Liver (tissue), 8 donors: ENCODE measurements at regions not wholly inside any gene's neighbourhood (a gene's known extent, or its start where the extent isn't known, plus 50 kb on each side); places are given as distances from the start of the nearest gene placed in this dataset.

Experiments
- DNase-seq: peaks from one replicate; pipeline ENCODE4 v3.0.0-alpha.2; 2017; ENCODE audit warnings: low spot score
- H3K27ac ChIP-seq, 2 donors: one replicate each; pipeline ENCODE4 v1.7.0; 2013; ENCODE audit warnings: inconsistent platforms in 2 of 2, low read length in 2 of 2, control low read depth in 1 of 2, low read depth in 1 of 2, mild to moderate bottlenecking in 1 of 2
- H3K27me3 ChIP-seq, 4 donors: one replicate each; pipeline versions ENCODE4 v1.6.1 to v1.7.0; 2013; ENCODE audit warnings: low read length in 3 of 4, inconsistent platforms in 1 of 4, mild to moderate bottlenecking in 1 of 4, moderate library complexity in 1 of 4; ENCODE audit not compliant: control insufficient read depth in 4 of 4, insufficient read depth in 4 of 4
- H3K36me3 ChIP-seq, 4 donors: one replicate each; pipeline versions ENCODE4 v1.6.1 to v1.7.0; 2013; ENCODE audit warnings: low read length in 3 of 4, mild to moderate bottlenecking in 3 of 4, low read depth in 1 of 4, moderate library complexity in 1 of 4; ENCODE audit not compliant: control insufficient read depth in 4 of 4, insufficient read depth in 3 of 4
- H3K4me1 ChIP-seq, 4 donors: one replicate each; pipeline versions ENCODE4 v1.6.1 to v1.7.0; 2013; ENCODE audit warnings: low read length in 3 of 4, mild to moderate bottlenecking in 3 of 4, moderate library complexity in 1 of 4; ENCODE audit not compliant: control insufficient read depth in 4 of 4, insufficient read depth in 4 of 4
- H3K4me3 ChIP-seq, 3 donors: one replicate each; pipeline versions ENCODE4 v1.6.1 to v1.7.0; 2013; ENCODE audit warnings: low read length in 3 of 3, control low read depth in 1 of 3, low read depth in 1 of 3, mild to moderate bottlenecking in 1 of 3
- H3K9ac ChIP-seq, 2 donors: one replicate each; pipeline ENCODE4 v1.7.0; 2013; ENCODE audit warnings: low read length in 2 of 2, mild to moderate bottlenecking in 2 of 2, moderate library complexity in 2 of 2, control low read depth in 1 of 2, low read depth in 1 of 2
- H3K9me3 ChIP-seq, 4 donors: one replicate each; pipeline versions ENCODE4 v1.6.1 to v1.7.0; 2013; ENCODE audit warnings: low read length in 3 of 4; ENCODE audit not compliant: control insufficient read depth in 4 of 4
- CTCF ChIP-seq: fragments of 150-350 bp; IDR thresholded peaks from 2 replicates; pipeline ENCODE4 v1.5.1; 2017; ENCODE audit warnings: improper control_type of control experiment, low read depth, low read length; ENCODE audit not compliant: missing input control
- EGR1 ChIP-seq, 2 donors: IDR thresholded peaks; 2 replicates each; pipeline ENCODE4 v1.6.1; 2016 to 2018; ENCODE audit warnings: antibody characterized with exemption in 2 of 2, low read depth in 2 of 2
- FOXA1 ChIP-seq: IDR thresholded peaks from 2 replicates; pipeline ENCODE4 v1.6.1; 2016; ENCODE audit warnings: antibody characterized with exemption
- FOXA2 ChIP-seq: IDR thresholded peaks from 2 replicates; pipeline ENCODE4 v1.6.1; 2016; ENCODE audit warnings: antibody characterized with exemption
- GABPA ChIP-seq, 2 donors: IDR thresholded peaks in 1 of 2; conservative IDR thresholded peaks in 1 of 2; 2 replicates each; pipeline ENCODE4 v1.6.1; 2016; ENCODE audit warnings: antibody characterized with exemption in 2 of 2, mild to moderate bottlenecking in 1 of 2, moderate library complexity in 1 of 2
- HNF4A ChIP-seq, 2 donors: conservative IDR thresholded peaks; 2 replicates each; pipeline ENCODE4 v1.6.1; 2016; ENCODE audit warnings: antibody characterized with exemption in 2 of 2, mild to moderate bottlenecking in 2 of 2
- HNF4G ChIP-seq: IDR thresholded peaks from 2 replicates; pipeline ENCODE4 v1.6.1; 2016; ENCODE audit warnings: antibody characterized with exemption
- JUND ChIP-seq, 2 donors: IDR thresholded peaks; 2 replicates each; pipeline ENCODE4 v1.6.1; 2016; ENCODE audit warnings: antibody characterized with exemption in 2 of 2
- MAX ChIP-seq: IDR thresholded peaks from 2 replicates; pipeline ENCODE4 v1.6.1; 2016; ENCODE audit warnings: antibody characterized with exemption
- NR2F2 ChIP-seq: IDR thresholded peaks from 2 replicates; pipeline ENCODE4 v1.6.1; 2016; ENCODE audit warnings: antibody characterized with exemption
- RAD21 ChIP-seq, 2 donors: IDR thresholded peaks; 2 replicates each; pipeline ENCODE4 v1.6.1; 2016; ENCODE audit warnings: antibody characterized with exemption in 2 of 2, mild to moderate bottlenecking in 2 of 2
- REST ChIP-seq: IDR thresholded peaks from 2 replicates; pipeline ENCODE4 v1.6.1; 2016; ENCODE audit warnings: antibody characterized with exemption, mild to moderate bottlenecking
- RXRA ChIP-seq, 2 donors: IDR thresholded peaks; 2 replicates each; pipeline ENCODE4 v1.6.1; 2017 to 2018; ENCODE audit warnings: antibody characterized with exemption in 2 of 2, mild to moderate bottlenecking in 1 of 2
- SP1 ChIP-seq: IDR thresholded peaks from 2 replicates; pipeline ENCODE4 v1.6.1; 2018; ENCODE audit warnings: antibody characterized with exemption, mild to moderate bottlenecking
- TAF1 ChIP-seq: conservative IDR thresholded peaks from 2 replicates; pipeline ENCODE4 v1.6.1; 2016; ENCODE audit warnings: antibody characterized with exemption, mild to moderate bottlenecking
- YY1 ChIP-seq: IDR thresholded peaks from 2 replicates; pipeline ENCODE4 v1.6.1; 2016; ENCODE audit warnings: antibody characterized with exemption, mild to moderate bottlenecking
- ZBTB33 ChIP-seq: IDR thresholded peaks from 2 replicates; pipeline ENCODE4 v1.6.1; 2016; ENCODE audit warnings: antibody characterized with exemption
- WGBS: extraction: QIAGEN DNeasy Blood & Tissue Kit; methylation state at CpG from one replicate; pipeline ENCODE4 v1.1.7; 2013; 5-methylcytosine and 5-hydroxymethylcytosine counted together
- TF ChIP-seq, protein P1 (sequence below): IDR thresholded peaks from 2 replicates; pipeline ENCODE4 v1.6.1; 2016; ENCODE audit warnings: antibody characterized with exemption
- donor health status: healthy.
- donor health status: healthy.
- donor health status: healthy.
- donor health status: healthy.
- donor health status: healthy.

DNA sequence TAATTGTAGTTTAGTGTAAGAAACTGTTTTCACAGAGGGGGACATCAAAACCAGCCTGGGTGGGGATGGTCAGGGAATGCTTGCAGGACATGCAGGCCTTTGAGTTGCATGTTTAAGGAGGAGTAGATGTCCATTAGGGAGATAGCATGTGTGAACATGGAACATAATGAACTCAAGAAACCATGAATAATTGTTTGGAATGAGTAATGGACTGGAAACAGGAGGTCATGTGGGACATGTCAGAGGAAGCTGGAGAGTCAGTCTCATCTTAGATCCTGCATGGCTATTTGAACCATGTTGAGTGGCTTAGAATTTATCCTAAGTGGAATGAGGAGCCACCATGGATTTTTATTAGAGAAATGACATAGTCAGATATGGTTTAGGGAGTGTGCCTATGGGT, 86.4 kb downstream of the RPE65 start:
- Histone ChIP-seq H3K4me1 (peaks cover 0 to 4% (median 0%) of the 10 kb centered on the region in 4 donors), H3K27ac (no peak overlapping the region), H3K4me3 (no peak overlapping the region), H3K36me3 (no peaks in the 10 kb centered on the region), H3K9ac (no peak overlapping the region), H3K9me3 (no peaks in the 10 kb centered on the region), H3K27me3 (no peaks in the 10 kb centered on the region)
- DNase-seq: no peak
- no peak for TF ChIP-seq EGR1 (IDR thresholded peaks at IDR 0.05; ENCODE audit: low read depth in 2 of 2)
- TF ChIP-seq RAD21 (IDR thresholded peaks at IDR 0.05): no peak
- TF ChIP-seq YY1: no peak
- TF ChIP-seq HNF4G: no peak
- TF ChIP-seq NR2F2: no peak
- no peak for TF ChIP-seq RXRA (IDR thresholded peaks at IDR 0.05)
- TF ChIP-seq MAX: no peak
- no peak for TF ChIP-seq GABPA (IDR thresholded peaks at IDR 0.05 in 1 of 2, conservative IDR thresholded peaks at IDR 0.05 in 1 of 2)

GRCh38 chr1:68361346-68361910, 88.3 kb downstream of the RPE65 start:
- no peaks in the 10 kb centered on the region for H3K9me3 ChIP-seq
- no peak for DNase-seq
- no peak overlapping the region for H3K27ac ChIP-seq
- H3K9ac ChIP-seq: no peak overlapping the region
- H3K27me3 ChIP-seq: no peaks in the 10 kb centered on the region
- H3K36me3 ChIP-seq: no peaks in the 10 kb centered on the region
- peaks cover 0 to 4% (median 0%) of the 10 kb centered on the region in 4 donors for H3K4me1 ChIP-seq
- WGBS: 78% methylated on average over 3 of the region's 3 CpGs
- TF ChIP-seq RXRA (IDR thresholded peaks at IDR 0.05) (no peak), EGR1 (IDR thresholded peaks at IDR 0.05; ENCODE audit: low read depth in 2 of 2) (no peak), MAX (no peak), ZBTB33 (no peak), TAF1 (no peak), JUND (IDR thresholded peaks at IDR 0.05) (no peak), GABPA (IDR thresholded peaks at IDR 0.05 in 1 of 2, conservative IDR thresholded peaks at IDR 0.05 in 1 of 2) (no peak), NR2F2 (no peak), FOXA1 (no peak), FOXA2 (no peak), RAD21 (IDR thresholded peaks at IDR 0.05) (no peak), REST (no peak), SP1 (no peak), YY1 (no peak), HNF4A (conservative IDR thresholded peaks at IDR 0.05) (no peak), CTCF (no peak)
- TF ChIP-seq, protein P1, sequence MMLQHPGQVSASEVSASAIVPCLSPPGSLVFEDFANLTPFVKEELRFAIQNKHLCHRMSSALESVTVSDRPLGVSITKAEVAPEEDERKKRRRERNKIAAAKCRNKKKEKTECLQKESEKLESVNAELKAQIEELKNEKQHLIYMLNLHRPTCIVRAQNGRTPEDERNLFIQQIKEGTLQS: no peak
- no peak overlapping the region for H3K4me3 ChIP-seq
